Neural progenitor cell (in vitro differentiated cells): ENCODE measurements at regions not wholly inside any gene's neighbourhood (a gene's known extent, or its start where the extent isn't known, plus 50 kb on each side); places are given as distances from the start of the nearest gene placed in this dataset.

Experiments
- CTCF ChIP-seq: fragments of 200-600 bp; sonication (generic); IDR thresholded peaks from 2 replicates; pipeline ENCODE4 v1.5.1; 2017; ENCODE audit warnings: antibody characterized with exemption, mild to moderate bottlenecking
- EZH2 ChIP-seq: fragments of 200-600 bp; sonication (generic); IDR thresholded peaks from 2 replicates; pipeline ENCODE4 v1.6.1; 2017; ENCODE audit warnings: antibody characterized with exemption, mild to moderate bottlenecking, moderate library complexity
- EZH2phosphoT487 ChIP-seq: fragments of 200-600 bp; sonication (generic); IDR thresholded peaks from 2 replicates; pipeline ENCODE4 v1.6.1; 2017; ENCODE audit warnings: antibody characterized with exemption

GRCh38 chr1:91076834-91077233 lies 55.0 kb upstream of the ZNF644 start:
- TF ChIP-seq CTCF (no peak), EZH2 (no peak), EZH2phosphoT487 (no peak)
